ENCODE measurements at regions not wholly inside any gene's neighbourhood (a gene's known extent, or its start where the extent isn't known, plus 50 kb on each side); places are given as distances from the start of the nearest gene placed in this dataset.

DNA sequence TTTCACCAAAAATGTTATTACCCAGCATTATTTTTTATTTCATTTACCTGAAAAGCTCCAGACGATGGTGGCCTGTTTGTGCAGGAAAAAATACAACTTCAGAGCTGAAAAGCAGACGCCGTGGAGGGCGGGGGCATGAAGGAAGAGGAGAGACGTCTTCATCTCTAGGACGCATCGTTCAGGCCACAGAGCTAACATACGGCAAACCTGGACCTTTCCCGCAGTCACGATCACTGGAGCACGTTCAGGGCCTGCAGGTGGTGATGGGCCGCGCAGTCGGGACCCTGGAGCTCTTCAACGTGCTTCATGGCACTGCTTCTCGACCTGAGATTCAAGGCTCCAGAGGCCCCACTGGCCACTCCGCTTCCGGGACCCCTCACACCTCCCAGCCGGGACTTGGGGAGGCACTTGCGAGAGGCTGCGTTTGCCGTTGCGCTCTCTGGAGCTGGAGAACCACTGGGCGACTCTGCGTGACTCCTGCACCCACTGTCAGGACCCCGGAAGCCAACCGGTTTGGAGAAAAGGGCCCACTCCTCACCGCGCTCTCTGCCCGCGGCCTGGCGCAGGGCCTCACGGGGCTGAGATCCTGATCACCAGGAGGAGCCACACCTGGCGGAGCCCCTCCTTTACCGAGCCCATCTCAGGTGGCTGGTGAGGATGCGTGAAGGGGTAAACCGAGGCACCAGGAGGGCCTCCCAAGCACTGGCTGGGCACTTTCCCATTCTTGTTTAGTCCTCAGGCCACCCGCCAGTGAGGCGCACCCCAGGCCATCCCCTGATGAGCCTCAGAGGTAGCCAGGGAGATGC is 164.4 kb upstream of the AFDN start (continued):
- TF ChIP-seq ZNF275 (CRISPR knock-in tag; IDR thresholded peaks at IDR 0.05; ENCODE audit: borderline replicate concordance), result no peak
- TF ChIP-seq USF2 (IDR thresholded peaks at IDR 0.05; ENCODE audit: low read depth, low read length), result no peak
- no peak for TF ChIP-seq USF2 (CRISPR knock-in tag; IDR thresholded peaks at IDR 0.05; ENCODE audit: borderline replicate concordance)
- TF ChIP-seq, protein P1, sequence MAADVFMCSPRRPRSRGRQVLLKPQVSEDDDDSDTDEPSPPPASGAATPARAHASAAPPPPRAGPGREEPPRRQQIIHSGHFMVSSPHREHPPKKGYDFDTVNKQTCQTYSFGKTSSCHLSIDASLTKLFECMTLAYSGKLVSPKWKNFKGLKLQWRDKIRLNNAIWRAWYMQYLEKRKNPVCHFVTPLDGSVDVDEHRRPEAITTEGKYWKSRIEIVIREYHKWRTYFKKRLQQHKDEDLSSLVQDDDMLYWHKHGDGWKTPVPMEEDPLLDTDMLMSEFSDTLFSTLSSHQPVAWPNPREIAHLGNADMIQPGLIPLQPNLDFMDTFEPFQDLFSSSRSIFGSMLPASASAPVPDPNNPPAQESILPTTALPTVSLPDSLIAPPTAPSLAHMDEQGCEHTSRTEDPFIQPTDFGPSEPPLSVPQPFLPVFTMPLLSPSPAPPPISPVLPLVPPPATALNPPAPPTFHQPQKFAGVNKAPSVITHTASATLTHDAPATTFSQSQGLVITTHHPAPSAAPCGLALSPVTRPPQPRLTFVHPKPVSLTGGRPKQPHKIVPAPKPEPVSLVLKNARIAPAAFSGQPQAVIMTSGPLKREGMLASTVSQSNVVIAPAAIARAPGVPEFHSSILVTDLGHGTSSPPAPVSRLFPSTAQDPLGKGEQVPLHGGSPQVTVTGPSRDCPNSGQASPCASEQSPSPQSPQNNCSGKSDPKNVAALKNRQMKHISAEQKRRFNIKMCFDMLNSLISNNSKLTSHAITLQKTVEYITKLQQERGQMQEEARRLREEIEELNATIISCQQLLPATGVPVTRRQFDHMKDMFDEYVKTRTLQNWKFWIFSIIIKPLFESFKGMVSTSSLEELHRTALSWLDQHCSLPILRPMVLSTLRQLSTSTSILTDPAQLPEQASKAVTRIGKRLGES (CRISPR knock-in tag; IDR thresholded peaks at IDR 0.05; ENCODE audit: borderline replicate concordance), result no peak
- 0 out of 2 replicates have a peak, but pooled peaks have one; percentile 12 for TF ChIP-seq ZBTB39 (CRISPR knock-in tag; IDR thresholded peaks at IDR 0.05)
- TF ChIP-seq ZNF446 (CRISPR knock-in tag; IDR thresholded peaks at IDR 0.05), result no peak
- TF ChIP-seq POGZ (CRISPR knock-in tag; IDR thresholded peaks at IDR 0.05), result no peak
- TF ChIP-seq ZNF556 (CRISPR knock-in tag; IDR thresholded peaks at IDR 0.05; ENCODE audit: borderline replicate concordance), result no peak
- no peak for TF ChIP-seq ZNF451 (CRISPR knock-in tag; IDR thresholded peaks at IDR 0.05)
- no peak for TF ChIP-seq ARHGAP35 (CRISPR knock-in tag; IDR thresholded peaks at IDR 0.05; ENCODE audit: borderline replicate concordance)
- TF ChIP-seq, protein P2, sequence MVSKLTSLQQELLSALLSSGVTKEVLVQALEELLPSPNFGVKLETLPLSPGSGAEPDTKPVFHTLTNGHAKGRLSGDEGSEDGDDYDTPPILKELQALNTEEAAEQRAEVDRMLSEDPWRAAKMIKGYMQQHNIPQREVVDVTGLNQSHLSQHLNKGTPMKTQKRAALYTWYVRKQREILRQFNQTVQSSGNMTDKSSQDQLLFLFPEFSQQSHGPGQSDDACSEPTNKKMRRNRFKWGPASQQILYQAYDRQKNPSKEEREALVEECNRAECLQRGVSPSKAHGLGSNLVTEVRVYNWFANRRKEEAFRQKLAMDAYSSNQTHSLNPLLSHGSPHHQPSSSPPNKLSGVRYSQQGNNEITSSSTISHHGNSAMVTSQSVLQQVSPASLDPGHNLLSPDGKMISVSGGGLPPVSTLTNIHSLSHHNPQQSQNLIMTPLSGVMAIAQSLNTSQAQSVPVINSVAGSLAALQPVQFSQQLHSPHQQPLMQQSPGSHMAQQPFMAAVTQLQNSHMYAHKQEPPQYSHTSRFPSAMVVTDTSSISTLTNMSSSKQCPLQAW (CRISPR knock-in tag; IDR thresholded peaks at IDR 0.05), result no peak
- no peak for TF ChIP-seq SNRNP70 (IDR thresholded peaks at IDR 0.05; ENCODE audit: low read depth, low read length)
- no peak for TF ChIP-seq PHF21A (CRISPR knock-in tag; IDR thresholded peaks at IDR 0.05)
- TF ChIP-seq ZNF232 (CRISPR knock-in tag; IDR thresholded peaks at IDR 0.05; ENCODE audit: borderline replicate concordance), result no peak
- no peak for TF ChIP-seq MBD4 (IDR thresholded peaks at IDR 0.05; ENCODE audit: borderline replicate concordance, low read length)
- TF ChIP-seq FOSL1 (CRISPR knock-in tag; IDR thresholded peaks at IDR 0.05; ENCODE audit: borderline replicate concordance), result no peak
- TF ChIP-seq SMARCE1 (IDR thresholded peaks at IDR 0.05; ENCODE audit: borderline replicate concordance), result no peak
